Stomach (tissue), 8 donors: ENCODE measurements at regions not wholly inside any gene's neighbourhood (a gene's known extent, or its start where the extent isn't known, plus 50 kb on each side); places are given as distances from the start of the nearest gene placed in this dataset.

Experiments used
- DNase-seq, 2 donors: peaks; one replicate each; pipeline versions ENCODE4 v3.0.0 to v3.0.0-alpha.2; 2013 to 2019
- H3K27ac ChIP-seq, 5 donors: fragments of 200-600 bp in 4 of 5; sonication (generic) in 4 of 5; one replicate each; pipeline ENCODE4 v1.5.1; 2013 to 2019; ENCODE audit warnings: mild to moderate bottlenecking in 1 of 5, moderate library complexity in 1 of 5
- H3K27me3 ChIP-seq, 3 donors: fragments of 200-600 bp; sonication (generic); one replicate each; pipeline ENCODE4 v1.5.1; 2017 to 2019; ENCODE audit warnings: mixed run types in 1 of 3
- H3K36me3 ChIP-seq, 4 donors: fragments of 200-600 bp; sonication (generic); 1 replicate in 3 of 4; 2 replicates in 1 of 4; pipeline ENCODE4 v1.5.1; 2016 to 2019
- H3K4me1 ChIP-seq, 4 donors: fragments of 200-600 bp; sonication (generic); one replicate each; pipeline ENCODE4 v1.5.1; 2016 to 2019
- H3K4me3 ChIP-seq, 4 donors: fragments of 200-600 bp; sonication (generic) in 3 of 4; one replicate each; pipeline ENCODE4 v1.5.1; 2016 to 2019; ENCODE audit warnings: mild to moderate bottlenecking in 1 of 4
- H3K9me3 ChIP-seq, 4 donors: fragments of 200-600 bp; sonication (generic); one replicate each; pipeline ENCODE4 v1.5.1; 2016 to 2019
- CTCF ChIP-seq, 7 experiments: fragments of 450-650 bp in 4 of 7; fragments of 200-600 bp in 3 of 7; sonication (generic) in 3 of 7; IDR thresholded peaks; one replicate each; pipeline ENCODE4 v1.5.1; 2016 to 2019; ENCODE audit warnings: antibody characterized with exemption in 7 of 7, control low read depth in 2 of 7, mild to moderate bottlenecking in 1 of 7
- EP300 ChIP-seq: sonication (generic); formaldehyde crosslinking; IDR thresholded peaks from one replicate; pipeline ENCODE4 v1.6.1; 2017; ENCODE audit warnings: antibody characterized with exemption
- POLR2A ChIP-seq, 4 donors: fragments of 450-650 bp; IDR thresholded peaks; one replicate each; pipeline ENCODE4 v1.6.1; 2016; ENCODE audit warnings: antibody characterized with exemption in 4 of 4, control low read depth in 2 of 4, mild to moderate bottlenecking in 1 of 4, moderate library complexity in 1 of 4
- POLR2AphosphoS5 ChIP-seq, 3 donors: sonication (generic); formaldehyde crosslinking; IDR thresholded peaks; one replicate each; pipeline ENCODE4 v1.6.1; 2016; ENCODE audit warnings: antibody characterized with exemption in 3 of 3
- WGBS, 5 donors: extraction: QIAGEN DNeasy Blood & Tissue Kit in 3 of 5; methylation state at CpG; one replicate each; pipeline versions ENCODE4 v1.1.5 to v1.1.7; 2013 to 2018; 5-methylcytosine and 5-hydroxymethylcytosine counted together
- intact Hi-C: fragments of 100-400 bp; cut with DNase I; formaldehyde crosslinking; loops from one replicate; pipeline ENCODE4 v1.15.1; 2023; ENCODE audit warnings: low total_unique reads
- donor health status: healthy with polysubstance abuse.
- donor health status: Bipolar disorder and iron deficiency.
- donor health status: healthy.

- 86 to 96% (median 92%) methylated on average over 1 of the region's 1 CpG for WGBS, 5 donors
These were observed 589.7 kb upstream of the KCNMB2 start for GRCh38 chr3:177946497-177946896.

GRCh38 chr3:177946936-177947335 is 589.3 kb upstream of the KCNMB2 start:
- Histone ChIP-seq H3K27ac (no peak overlapping the region), H3K4me3 (no peak overlapping the region), H3K9me3 (no peaks in the 10 kb centered on the region), H3K36me3 (no peaks in the 10 kb centered on the region), H3K4me1 (no peaks in the 10 kb centered on the region), H3K27me3 (no peaks in the 10 kb centered on the region)
- TF ChIP-seq EP300 (no peak), POLR2A (IDR thresholded peaks at IDR 0.05) (no peak), POLR2AphosphoS5 (IDR thresholded peaks at IDR 0.05) (no peak), CTCF (IDR thresholded peaks at IDR 0.05) (no peak)
- DNase-seq: no peak
- WGBS, 5 donors: 74 to 89% (median 86%) methylated on average over 3 of the region's 3 CpGs
- intact Hi-C loops: no loop called here

More at GRCh38 chr3:177946497-177946896, 589.7 kb upstream of the KCNMB2 start:
- Histone ChIP-seq H3K9me3 (no peaks in the 10 kb centered on the region), H3K27ac (no peak overlapping the region), H3K36me3 (no peaks in the 10 kb centered on the region), H3K4me3 (no peak overlapping the region), H3K27me3 (no peaks in the 10 kb centered on the region), H3K4me1 (no peaks in the 10 kb centered on the region)
- intact Hi-C loops: no loop called here
- DNase-seq: peak in 1 of 2 donors; percentile 12
- TF ChIP-seq POLR2AphosphoS5 (IDR thresholded peaks at IDR 0.05) (no peak), EP300 (no peak)

GRCh38 chr3:177947901-177948300 is 588.3 kb upstream of the KCNMB2 start:
- intact Hi-C loops: no loop called here
- H3K36me3 ChIP-seq: no peaks in the 10 kb centered on the region
- no peak for DNase-seq
- TF ChIP-seq POLR2AphosphoS5 (IDR thresholded peaks at IDR 0.05) (no peak), EP300 (no peak), POLR2A (IDR thresholded peaks at IDR 0.05) (no peak)
- no peak overlapping the region for H3K27ac ChIP-seq
- H3K9me3 ChIP-seq: no peaks in the 10 kb centered on the region
- no peaks in the 10 kb centered on the region for H3K4me1 ChIP-seq
- 90 to 98% (median 91%) methylated on average over 2 of the region's 2 CpGs for WGBS, 5 donors
- H3K4me3 ChIP-seq: no peak overlapping the region
- no peaks in the 10 kb centered on the region for H3K27me3 ChIP-seq

- 91 to 98% (median 96%) methylated on average over 4 of the region's 4 CpGs for WGBS, 5 donors
- DNase-seq: peak in 1 of 2 donors; percentile 11
These were observed 587.4 kb upstream of the KCNMB2 start for GRCh38 chr3:177948716-177949425.

GRCh38 chr3:177959188-177959587 is 577.0 kb upstream of the KCNMB2 start:
- H3K27ac ChIP-seq: no peak overlapping the region
- no peak for DNase-seq

More at GRCh38 chr3:177948716-177949425, 587.4 kb upstream of the KCNMB2 start:
- intact Hi-C loops: no loop called here
- no peak overlapping the region for H3K27ac ChIP-seq
- TF ChIP-seq POLR2AphosphoS5 (IDR thresholded peaks at IDR 0.05): no peak
- TF ChIP-seq POLR2A (IDR thresholded peaks at IDR 0.05): no peak
- no peak for TF ChIP-seq EP300
- no peak for TF ChIP-seq CTCF (IDR thresholded peaks at IDR 0.05)
- no peaks in the 10 kb centered on the region for H3K36me3 ChIP-seq
- H3K4me3 ChIP-seq: no peak overlapping the region
- no peaks in the 10 kb centered on the region for H3K9me3 ChIP-seq
- H3K27me3 ChIP-seq: no peaks in the 10 kb centered on the region
- H3K4me1 ChIP-seq: no peaks in the 10 kb centered on the region

More at GRCh38 chr3:177959188-177959587, 577.0 kb upstream of the KCNMB2 start:
- WGBS, 5 donors: 78 to 85% (median 83%) methylated on average over 5 of the region's 5 CpGs
- Histone ChIP-seq H3K4me1 (no peaks in the 10 kb centered on the region), H3K4me3 (no peak overlapping the region), H3K9me3 (no peaks in the 10 kb centered on the region), H3K36me3 (no peaks in the 10 kb centered on the region), H3K27me3 (no peaks in the 10 kb centered on the region)
- TF ChIP-seq CTCF (IDR thresholded peaks at IDR 0.05) (no peak), EP300 (no peak), POLR2AphosphoS5 (IDR thresholded peaks at IDR 0.05) (no peak), POLR2A (IDR thresholded peaks at IDR 0.05) (no peak)
- intact Hi-C loops: no loop called here
